GM19351 (cell line): ENCODE measurements at regions not wholly inside any gene's neighbourhood (a gene's known extent, or its start where the extent isn't known, plus 50 kb on each side); places are given as distances from the start of the nearest gene placed in this dataset.

Source experiments
- ATAC-seq: cut with Tn5 transposase; IDR thresholded peaks from one replicate; pipeline ENCODE4 v1.9.1; 2021; ENCODE audit warnings: mild to moderate bottlenecking, moderate library complexity; ENCODE audit not compliant: unreplicated experiment

DNA sequence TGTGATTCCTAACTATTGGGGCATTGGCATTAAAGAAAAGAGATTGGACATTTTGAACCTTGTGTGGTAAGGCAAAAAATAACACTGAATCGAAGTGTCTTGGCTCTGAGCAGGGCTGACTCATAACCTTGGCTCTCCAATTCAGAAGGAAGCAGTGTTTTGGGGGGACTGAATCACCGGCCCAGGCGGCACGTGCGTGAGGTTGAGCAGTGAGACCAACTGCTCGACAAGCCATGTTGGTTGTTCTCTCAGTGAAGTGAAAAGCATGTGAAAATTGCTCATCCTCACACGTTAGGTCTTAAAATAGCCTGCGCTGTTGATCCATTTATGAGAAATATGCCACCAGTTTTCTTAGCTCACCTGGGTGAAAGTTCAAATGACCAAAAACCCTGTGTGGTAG, 137.8 kb upstream of the SPACA1 start:
- ATAC-seq: no peak

DNA sequence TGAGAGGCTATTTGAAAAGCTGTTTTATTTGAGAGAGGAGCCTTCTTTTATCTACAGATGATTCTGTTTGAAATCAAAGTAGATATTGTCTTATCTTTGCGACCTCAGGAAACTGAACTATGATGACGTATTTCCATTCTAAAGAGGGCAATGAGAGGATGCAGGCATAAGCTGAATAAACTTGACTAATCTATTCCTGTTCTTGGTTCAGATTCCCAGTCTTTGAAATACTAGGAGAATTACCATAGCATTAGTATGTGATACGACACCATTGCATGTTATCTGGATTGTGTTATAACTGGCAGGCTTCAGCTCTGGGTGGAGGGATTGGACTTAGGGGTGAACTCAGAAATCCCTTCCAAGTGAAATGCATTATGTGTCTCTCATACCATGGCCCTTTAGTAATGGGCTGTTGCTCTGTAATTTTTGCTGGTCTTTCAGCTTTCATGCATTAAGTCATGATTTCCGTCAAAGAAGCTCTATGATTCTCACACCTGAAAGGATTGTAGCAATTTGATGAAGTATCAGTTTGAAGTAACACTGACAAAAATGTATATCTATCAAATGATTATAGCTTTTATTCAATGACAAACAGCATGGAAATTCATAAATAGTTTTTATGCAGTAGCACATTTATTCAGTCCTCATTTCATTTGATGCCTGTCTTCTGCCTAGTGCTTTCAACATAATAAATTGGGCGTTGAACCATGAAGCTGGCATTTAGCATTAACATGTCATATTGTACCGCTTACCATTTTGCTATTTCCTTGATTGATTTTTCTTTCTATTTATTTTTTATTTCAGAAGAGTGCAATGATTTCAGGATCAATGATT, 138.4 kb upstream of the SPACA1 start:
- ATAC-seq: no peak

DNA sequence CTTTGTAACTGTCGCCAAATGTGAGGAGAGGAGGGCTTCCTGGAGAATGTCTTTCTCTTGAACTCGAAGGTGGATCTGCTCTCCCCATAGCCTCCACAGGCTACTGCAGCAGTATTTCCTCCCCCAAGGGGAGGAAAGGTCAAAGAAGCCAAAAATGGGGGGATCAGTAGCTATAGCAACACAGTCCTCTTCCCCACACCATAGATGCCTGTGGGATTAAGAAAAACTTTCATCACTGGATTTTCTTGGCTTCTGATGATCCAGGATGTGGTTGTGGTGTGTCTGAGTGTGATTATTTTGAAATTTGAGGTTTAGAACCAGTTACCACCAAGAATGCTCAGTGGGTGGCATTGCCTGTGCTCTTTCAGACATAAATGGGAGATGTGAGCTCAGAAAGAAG, 140.1 kb upstream of the SPACA1 start:
- ATAC-seq: peak; percentile 48

DNA sequence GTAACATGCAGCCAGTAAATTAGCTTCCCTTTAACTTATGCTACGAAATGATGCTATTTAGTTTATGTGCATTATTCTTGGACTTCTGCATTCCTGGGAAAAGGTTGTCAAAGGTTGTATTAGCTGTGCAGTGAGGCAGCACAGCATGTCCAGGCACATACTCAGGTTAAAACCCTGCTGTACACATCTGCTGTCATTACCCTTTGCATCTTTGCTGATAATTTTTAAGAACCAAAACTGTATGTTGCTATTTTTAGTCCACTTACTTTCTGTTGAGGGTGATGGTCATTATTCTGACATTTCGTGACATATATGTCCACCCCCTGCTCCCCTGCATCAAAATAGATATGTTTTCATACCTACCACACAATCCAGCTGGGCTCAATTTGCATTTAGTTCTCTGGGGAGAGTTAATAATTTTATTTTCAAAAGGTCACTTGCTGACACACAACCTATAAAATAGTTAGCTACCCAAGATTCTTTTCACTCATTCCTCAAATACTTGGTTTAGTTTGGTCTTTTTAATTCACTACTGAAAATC, 142.5 kb upstream of the SPACA1 start:
- ATAC-seq: peak; percentile 78

DNA sequence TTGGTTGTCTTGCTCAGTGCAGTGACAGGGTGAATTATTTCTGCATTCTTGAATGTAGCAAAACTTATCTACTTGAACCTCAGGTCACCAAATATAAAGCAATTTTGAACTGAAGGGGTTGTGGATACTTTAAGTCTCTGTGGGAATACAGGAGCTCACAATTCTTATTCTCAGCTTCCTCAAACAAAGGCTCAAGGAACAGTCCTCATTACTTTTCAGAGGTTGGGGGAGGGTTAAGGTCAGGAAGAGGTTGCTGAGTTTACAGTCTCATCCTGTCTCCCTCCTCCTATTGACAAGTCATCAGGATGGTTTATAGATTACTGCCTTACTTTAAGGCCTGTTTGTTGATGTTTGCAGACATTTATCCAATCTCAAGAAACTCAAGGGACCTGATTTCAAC, 143.6 kb upstream of the SPACA1 start:
- ATAC-seq: no peak

DNA sequence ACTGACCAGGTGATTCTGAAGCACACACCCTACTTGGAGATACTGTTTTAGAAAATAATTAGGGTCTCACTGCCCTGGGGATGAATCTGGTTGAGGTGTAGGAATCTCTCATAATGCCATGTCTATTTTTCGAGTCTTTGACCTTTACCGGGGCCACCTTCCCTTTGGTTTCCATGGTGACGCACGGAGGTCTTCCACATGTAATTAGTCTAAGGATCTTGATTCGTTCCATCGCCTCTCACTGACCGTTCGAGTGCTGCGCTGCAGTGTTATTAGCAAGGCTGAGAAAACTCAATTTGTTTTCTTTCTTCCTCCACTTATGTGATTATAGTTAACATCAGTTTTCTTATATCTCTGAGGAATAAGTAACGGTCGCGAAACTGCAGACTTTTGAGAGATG, 144.3 kb upstream of the SPACA1 start:
- ATAC-seq: no peak

DNA sequence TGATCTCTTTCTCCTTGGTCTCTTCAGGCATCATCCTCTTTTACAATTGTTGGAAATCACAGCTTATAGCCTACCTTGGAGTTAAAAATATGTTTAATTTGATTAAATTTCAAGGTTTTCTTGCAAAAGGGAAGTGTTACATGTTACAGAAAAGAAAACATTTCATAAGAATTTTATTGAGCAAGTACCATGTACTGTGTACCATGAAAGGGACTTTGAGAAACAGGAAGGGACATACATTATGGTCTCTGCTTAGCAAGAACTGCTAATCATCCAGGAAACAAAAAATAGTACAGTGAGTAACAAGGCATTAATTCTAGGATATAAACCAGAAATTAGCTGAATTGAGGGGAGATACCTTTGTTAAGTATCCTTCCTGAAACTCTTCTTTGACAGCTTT, 145.3 kb upstream of the SPACA1 start:
- ATAC-seq: no peak

DNA sequence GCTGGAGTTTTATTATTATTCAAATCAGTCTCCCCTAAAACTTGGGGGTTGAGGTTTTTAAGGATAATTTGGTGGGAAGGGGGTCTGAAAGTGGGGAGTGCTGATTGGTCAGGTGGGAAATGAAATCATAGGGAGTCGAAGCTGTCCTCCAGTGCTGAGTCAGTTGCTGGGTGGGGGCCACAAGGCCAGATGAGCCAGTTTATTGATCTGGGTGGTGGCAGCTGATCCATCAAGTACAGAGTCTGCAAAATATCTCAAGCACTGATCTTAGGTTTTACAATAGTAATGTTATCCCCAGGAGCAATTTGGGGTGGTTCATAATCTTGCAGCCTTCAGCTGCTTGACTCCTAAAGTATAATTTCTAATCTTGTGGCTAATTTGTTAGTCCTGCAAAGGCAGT, 146.0 kb upstream of the SPACA1 start:
- no peak for ATAC-seq

DNA sequence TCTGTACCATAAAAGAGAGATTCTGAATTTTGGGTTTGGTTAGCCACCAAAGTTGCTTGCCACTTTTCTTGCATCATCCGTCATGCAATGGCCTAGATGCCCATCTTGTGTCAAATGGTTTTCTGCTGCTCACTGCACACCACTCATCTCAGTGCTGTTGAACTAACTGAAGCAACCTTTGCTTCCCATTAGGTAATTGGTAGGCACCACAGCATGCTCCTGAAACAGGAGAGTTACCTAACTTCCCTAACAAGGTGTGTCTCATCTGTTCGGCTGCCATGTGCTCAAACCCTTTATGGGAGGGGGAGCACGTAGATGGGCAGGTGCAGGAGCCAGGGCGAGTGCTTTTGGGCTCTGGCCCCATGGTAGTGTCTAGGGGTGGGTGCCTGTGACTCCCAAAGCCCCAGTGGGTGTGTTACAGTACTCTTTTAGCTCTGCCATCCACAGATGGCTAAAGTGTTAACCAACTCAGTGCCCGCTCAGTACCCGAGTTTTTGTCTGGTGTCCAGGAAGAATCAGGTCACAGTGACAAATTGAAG, 147.4 kb upstream of the SPACA1 start:
- ATAC-seq: no peak

DNA sequence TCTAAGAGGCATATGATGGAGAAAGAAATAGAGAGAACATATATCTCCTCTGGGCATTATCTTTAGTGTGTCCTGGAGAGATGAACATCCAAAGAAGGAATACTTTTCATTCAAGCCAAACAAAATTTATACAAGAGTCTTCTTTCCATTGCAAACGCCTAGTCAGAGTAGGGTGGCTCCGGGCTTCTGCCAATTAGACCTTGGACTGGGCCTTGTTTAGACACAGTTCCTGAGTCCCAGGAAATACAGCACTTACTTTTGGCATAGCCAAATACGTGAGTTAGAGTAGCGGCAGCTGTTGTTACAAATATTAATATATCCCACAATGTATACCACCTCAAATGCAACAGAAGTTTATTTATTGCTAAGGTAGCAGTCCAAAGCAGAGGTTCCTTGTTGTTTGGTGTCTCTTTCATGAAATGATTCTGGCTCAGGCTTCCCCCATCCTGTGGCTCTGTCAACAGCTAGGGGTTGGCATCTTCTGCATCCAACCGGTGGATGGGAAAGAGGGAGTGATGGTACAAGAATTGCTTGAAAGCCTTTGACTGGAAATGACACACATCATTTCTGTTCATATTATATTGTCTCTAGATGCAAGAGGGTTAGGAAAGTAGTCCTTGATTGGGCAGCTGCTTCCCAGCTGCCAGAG, 148.0 kb upstream of the SPACA1 start:
- no peak for ATAC-seq

DNA sequence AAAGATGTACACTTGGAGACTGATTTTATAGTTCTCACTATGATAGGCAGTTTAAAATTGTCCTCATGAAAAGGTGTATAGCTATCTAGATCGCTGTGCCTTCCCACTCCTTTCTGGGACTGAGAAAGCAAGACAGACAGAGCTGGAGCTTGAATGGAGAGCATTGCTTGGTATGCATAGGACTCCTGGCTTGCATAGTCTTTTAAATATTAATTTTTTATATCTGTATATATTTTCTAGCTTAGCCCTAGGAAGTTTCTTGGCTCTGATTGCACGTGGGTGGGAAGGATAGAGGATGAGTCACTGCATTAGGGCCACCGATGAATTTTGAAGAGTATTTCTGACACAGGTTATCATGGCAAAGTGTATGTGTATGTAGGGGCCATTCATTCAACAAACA, 150.0 kb upstream of the SPACA1 start:
- ATAC-seq: no peak

DNA sequence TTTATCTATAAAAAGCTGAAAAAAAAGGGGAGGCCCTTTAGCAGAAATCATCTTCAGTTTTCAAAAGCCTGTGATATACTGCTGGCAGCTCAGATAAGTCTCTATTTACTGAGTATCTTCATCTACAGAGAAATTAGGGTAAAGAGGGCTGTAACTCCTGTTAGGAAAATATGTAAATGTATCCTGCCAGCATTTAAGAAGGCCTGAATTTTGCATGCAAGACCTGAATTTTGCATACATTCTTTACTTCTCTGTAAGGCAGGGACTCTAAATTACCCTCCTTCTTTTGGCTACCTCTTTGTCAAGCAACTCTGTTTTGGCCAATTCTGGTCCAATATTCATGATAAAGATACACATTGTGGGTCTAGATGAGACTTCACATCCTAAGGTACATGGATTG, 150.6 kb upstream of the SPACA1 start:
- no peak for ATAC-seq

DNA sequence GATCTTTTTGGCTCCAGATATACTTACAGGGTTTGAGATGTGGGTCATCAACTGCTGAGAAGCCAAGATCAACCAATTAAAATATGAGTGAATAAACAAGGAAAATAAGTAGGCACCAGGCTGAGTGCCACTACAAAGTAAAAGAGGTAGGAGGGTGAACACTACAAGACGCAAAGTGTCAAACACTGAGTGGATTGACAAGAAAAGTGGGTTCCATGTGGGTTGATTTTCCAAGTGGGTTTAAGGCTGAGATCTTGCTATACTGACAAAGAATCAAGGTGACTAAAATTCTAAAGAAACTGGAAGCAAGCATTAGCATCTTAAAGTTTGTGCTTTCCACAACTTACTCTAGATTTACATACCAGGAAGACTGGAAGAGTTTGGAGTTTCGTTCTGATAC, 160.4 kb upstream of the SPACA1 start:
- no peak for ATAC-seq

DNA sequence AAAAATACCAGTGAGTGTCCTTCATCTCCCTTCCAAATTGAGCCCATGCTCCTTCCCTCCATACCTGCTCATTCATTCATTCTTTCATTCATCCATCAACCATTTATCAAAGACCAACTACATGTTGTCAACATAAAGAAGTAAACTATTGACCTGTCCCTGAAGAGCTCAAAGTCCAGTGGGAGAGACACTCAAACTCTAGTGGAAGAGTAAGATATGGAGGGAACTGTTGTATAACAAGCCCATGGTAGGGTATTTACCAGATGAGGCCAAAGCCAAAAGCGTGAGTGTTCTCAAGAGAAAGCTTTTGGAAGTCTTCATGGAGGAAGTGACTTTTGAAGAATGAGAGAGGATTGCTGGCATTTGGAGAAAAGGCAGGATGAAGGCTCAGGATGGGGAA, 163.4 kb upstream of the SPACA1 start:
- ATAC-seq: no peak

DNA sequence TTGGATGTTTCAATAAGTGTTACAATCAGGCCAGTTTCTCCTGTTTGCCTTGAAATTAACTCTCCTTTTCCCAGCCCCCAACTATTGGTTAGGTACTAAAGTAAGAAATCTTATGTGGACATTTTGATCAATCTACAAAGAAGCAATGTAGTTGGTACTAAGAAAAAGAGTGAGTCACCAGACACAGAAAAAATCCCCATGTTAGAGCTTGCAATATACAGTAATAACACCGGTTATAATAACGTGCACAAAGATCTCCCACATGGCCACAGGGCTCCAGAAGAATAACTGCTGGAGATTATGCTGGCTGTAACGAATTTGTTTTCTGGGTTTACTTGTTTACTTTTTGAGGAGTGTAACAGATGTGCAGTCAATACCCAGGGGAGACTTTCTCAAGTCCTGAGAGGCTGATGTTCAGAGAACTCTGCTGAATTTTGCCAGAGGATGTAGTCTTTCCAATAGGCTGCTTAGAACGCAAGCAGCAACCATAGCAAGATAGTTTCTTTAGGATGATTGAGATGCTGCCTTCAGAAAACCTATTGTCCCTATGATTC, 166.2 kb upstream of the SPACA1 start:
- no peak for ATAC-seq

DNA sequence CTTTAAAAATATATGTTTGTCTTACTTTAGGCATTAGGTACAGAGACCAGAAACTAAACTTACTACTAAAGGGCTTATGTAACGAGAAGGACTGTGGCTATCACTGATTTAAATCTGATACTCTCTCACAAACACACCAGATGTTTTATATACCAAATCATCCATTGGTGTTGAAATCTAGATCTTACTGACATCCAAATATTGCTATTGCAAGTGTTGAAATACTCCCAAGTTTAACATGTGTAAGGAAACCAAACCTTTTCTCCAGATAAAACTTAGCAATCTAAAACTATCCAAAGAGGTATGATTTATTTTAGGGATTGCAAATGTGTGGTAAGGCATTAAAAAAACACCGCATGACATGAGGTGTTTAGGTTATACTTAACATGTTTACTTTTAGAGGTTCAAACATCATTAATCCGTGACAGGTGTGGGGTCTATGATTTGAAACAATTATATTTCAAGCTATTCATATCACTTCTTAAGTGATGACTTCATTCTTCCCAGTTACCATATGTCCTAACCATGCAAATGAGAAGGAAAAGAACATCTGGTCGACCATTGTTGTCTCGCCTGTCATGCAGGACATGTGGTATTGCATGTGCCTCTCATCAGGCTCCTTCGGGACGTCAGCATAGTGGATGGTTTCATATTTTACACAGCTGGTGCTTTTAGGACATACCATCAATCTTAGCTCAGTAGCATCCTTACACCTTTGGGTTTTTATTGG, 168.3 kb upstream of the SPACA1 start:
- peak; percentile 81 for ATAC-seq

DNA sequence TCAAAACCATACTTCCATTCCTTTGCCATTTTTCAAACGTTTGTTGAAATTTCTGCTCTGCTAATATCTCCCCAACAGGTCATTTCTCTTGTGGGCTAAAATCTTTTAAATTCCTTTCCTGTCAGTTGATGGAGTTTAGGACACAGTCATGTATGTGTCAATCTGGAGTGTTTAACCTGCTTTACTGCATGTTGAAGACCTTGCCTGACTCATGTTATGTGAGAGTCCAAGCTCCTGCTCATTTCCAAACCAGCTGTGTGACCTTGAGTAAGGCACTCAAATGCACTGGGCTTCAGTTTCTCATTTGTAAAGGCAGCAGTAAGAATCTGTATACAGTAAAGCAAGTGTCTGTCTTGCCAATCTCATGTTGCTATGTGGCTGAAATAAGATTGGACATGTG, 171.9 kb upstream of the SPACA1 start:
- ATAC-seq: no peak

DNA sequence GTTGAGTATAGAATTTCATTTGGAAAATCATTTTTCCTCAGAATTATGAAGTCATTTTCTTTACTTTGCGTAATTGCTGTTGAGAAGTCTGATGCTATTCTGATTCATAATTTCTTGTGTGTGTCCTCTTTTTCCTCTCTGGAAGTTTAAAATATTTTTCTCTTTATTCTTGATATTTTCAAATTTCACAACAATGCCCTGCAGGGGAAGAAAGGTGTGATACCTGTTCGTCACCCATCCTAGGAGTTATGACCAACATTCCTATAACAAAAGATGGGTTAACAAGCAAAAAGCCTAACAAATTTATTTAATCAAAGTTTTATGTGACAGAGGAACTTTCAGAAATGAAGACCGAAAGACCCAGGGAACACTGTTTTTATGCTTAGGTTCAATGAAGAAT, 171.5 kb upstream of the AKIRIN2 start:
- ATAC-seq: no peak

DNA sequence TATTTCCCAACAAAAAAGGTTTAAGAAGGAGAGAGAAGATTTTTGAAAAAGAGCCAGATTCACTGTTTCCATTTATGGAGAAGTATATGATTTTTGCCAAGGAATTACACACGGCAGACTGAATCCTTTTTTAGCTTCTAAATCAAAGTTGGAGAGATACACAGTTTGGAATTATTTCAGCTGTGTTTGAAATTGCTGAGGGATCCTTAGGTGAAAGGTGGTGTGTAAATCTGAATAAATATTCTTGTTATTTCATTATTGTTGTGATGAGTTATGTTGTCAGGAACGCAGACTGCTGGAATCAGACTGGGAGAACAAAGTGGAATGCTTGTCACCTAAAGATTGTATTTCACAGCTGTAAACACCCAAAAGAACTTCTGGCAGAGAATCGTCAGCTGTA, 168.5 kb upstream of the AKIRIN2 start:
- ATAC-seq: no peak

DNA sequence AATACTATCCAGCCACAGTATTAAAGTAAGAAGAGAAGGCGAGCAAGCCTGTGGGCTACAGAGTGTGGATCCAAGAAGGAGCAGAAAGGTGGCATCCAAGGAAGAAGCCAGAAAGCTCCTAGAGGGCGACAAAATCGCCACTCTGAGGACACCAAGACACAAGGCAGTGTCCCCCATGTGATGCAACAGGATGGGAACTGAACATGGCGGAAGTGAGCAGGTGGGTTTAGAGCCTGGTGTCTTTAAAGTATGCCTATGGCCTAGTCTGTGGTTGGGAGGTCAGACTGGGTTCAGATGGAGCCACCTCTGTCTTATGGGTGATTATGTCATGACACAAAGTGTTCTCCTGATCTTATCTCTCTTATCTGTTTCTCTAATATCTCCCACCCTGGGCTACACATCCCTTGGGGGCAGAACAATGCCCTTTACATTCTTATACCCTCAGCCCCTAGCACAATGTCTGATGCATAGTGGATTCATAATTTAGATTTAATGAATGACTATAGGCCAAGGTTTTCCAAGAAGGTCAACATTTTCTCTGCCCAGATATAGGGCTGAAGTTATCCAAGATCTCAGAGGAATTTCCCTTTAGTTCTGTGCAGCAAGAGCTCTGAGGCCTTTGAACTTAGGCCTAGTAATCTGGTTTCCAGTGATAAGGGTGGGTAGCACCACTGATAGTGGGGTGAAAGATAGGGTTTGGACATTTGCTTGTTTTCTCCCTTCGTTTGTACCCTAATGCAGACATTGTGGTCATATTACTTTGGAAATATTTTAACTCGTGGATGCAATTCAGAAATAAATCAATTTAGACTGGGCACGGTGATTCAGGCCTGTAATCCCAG, 167.3 kb upstream of the AKIRIN2 start:
- no peak for ATAC-seq
